GM19238 (cell line): ENCODE measurements at regions not wholly inside any gene's neighbourhood (a gene's known extent, or its start where the extent isn't known, plus 50 kb on each side); places are given as distances from the start of the nearest gene placed in this dataset.
"Not testable (repeated sequence)": the region's sequence is repeated elsewhere in the genome, so short reads cannot be mapped to it uniquely, and the experiment has no call there.

Experiments used
- DNase-seq: peaks from one replicate; pipeline ENCODE4 v3.0.0; 2011; ENCODE audit warnings: low spot score; ENCODE audit not compliant: insufficient read length

- DNase-seq = no peak
Measured at GRCh38 chr12:42923156-42923555, 333.6 kb upstream of the PRICKLE1 start.

GRCh38 chr12:42922505-42922850 is 332.9 kb upstream of the PRICKLE1 start:
- DNase-seq = no peak

GRCh38 chr12:42921741-42922504 is 332.4 kb upstream of the PRICKLE1 start:
- no peak for DNase-seq

- no peak for DNase-seq
Measured at GRCh38 chr12:42919691-42920090, 330.1 kb upstream of the PRICKLE1 start.

- DNase-seq = no peak
Measured at GRCh38 chr12:42918443-42918842, 328.9 kb upstream of the PRICKLE1 start.

- DNase-seq = no peak
Measured at GRCh38 chr12:42916143-42916542, 326.6 kb upstream of the PRICKLE1 start.

- DNase-seq = no peak
Measured at GRCh38 chr12:42915426-42915825, 325.9 kb upstream of the PRICKLE1 start.

- DNase-seq = no peak
Measured at GRCh38 chr12:42912367-42912766, 322.8 kb upstream of the PRICKLE1 start.

- no peak for DNase-seq
Measured at GRCh38 chr12:42910656-42911055, 321.1 kb upstream of the PRICKLE1 start.

- no peak for DNase-seq
Measured at GRCh38 chr12:42908712-42909111, 319.2 kb upstream of the PRICKLE1 start.

GRCh38 chr12:42906801-42907200 is 317.3 kb upstream of the PRICKLE1 start:
- not testable (repeated sequence) for DNase-seq

- DNase-seq = no peak
Measured at GRCh38 chr12:42905419-42905705, 315.8 kb upstream of the PRICKLE1 start.

- no peak for DNase-seq
Measured at GRCh38 chr12:42904683-42905418, 315.3 kb upstream of the PRICKLE1 start.

GRCh38 chr12:42903736-42904135 is 314.2 kb upstream of the PRICKLE1 start:
- DNase-seq = no peak

GRCh38 chr12:42902001-42902400 is 312.5 kb upstream of the PRICKLE1 start:
- DNase-seq = no peak

GRCh38 chr12:42893803-42894202 is 304.3 kb upstream of the PRICKLE1 start:
- no peak for DNase-seq

- DNase-seq = no peak
Measured at GRCh38 chr12:42892702-42893551, 303.4 kb upstream of the PRICKLE1 start.

- no peak for DNase-seq
Measured at GRCh38 chr12:42887657-42888056, 298.1 kb upstream of the PRICKLE1 start.

- DNase-seq = no peak
Measured at GRCh38 chr12:42886160-42886559, 296.6 kb upstream of the PRICKLE1 start.

GRCh38 chr12:42885677-42886076 is 296.1 kb upstream of the PRICKLE1 start:
- no peak for DNase-seq

GRCh38 chr12:42884116-42884515 is 294.6 kb upstream of the PRICKLE1 start:
- no peak for DNase-seq

- no peak for DNase-seq
Measured at GRCh38 chr12:42873401-42873800, 283.9 kb upstream of the PRICKLE1 start.
